Activated naive CD4-positive, alpha-beta T cell treated with anti-CD3 and anti-CD28 coated beads for 36 hours (primary cell): ENCODE measurements at regions not wholly inside any gene's neighbourhood (a gene's known extent, or its start where the extent isn't known, plus 50 kb on each side); places are given as distances from the start of the nearest gene placed in this dataset.
A peak's percentile ranks its signal among the peaks of the same experiment; 100 is the strongest.

Source experiments
- CTCF ChIA-PET: fragments of 350-600 bp; sonication (Branson Sonifier 250); formaldehyde crosslinking; loops from one replicate; lab custom pipeline; 2021; ENCODE audit warnings: antibody characterized with exemption; lab: Charles Lee
- DNase-seq: peaks from one replicate; pipeline ENCODE4 v3.0.0-alpha.2; 2020
- H3K27ac Mint-ChIP-seq: one replicate; pipeline ENCODE4 v1.8.0; 2021; ENCODE audit warnings: mild to moderate bottlenecking, mixed read lengths
- H3K27me3 Mint-ChIP-seq: one replicate; pipeline ENCODE4 v1.8.0; 2021; ENCODE audit warnings: low read depth, mixed read lengths
- H3K36me3 Mint-ChIP-seq: one replicate; pipeline ENCODE4 v1.8.0; 2021; ENCODE audit warnings: low read depth, mixed read lengths
- H3K4me1 Mint-ChIP-seq: one replicate; pipeline ENCODE4 v1.8.0; 2021; ENCODE audit warnings: low read depth, mixed read lengths
- H3K4me3 Mint-ChIP-seq: one replicate; pipeline ENCODE4 v1.8.0; 2021; ENCODE audit warnings: mild to moderate bottlenecking, moderate library complexity, mixed read lengths
- H3K9me3 Mint-ChIP-seq: one replicate; pipeline ENCODE4 v1.8.0; 2021; ENCODE audit warnings: mixed read lengths
- intact Hi-C: fragments of 100-400 bp; cut with micrococcal nuclease; formaldehyde crosslinking; loops from one replicate; pipeline ENCODE4 v1.15.1; 2023

GRCh38 chr4:38317041-38317674, 346.8 kb upstream of the KLF3 start:
- Mint-ChIP-seq H3K4me1 (peaks cover 41% of the 10 kb centered on the region), H3K27me3 (peaks cover under 1% of the 10 kb centered on the region), H3K9me3 (peaks cover under 1% of the 10 kb centered on the region), H3K27ac (no peak overlapping the region), H3K4me3 (no peak overlapping the region), H3K36me3 (no peaks in the 10 kb centered on the region)
- DNase-seq, result no peak
- CTCF ChIA-PET, result interaction anchor here (0.6 to 1.8 kb wide), 5 partner anchors 11 to 807 kb away, joined by 3 to 5 read pairs (median 4); no protein-coding TSS in a partner anchor
- intact Hi-C loops, result loop anchor here (10.0 kb wide), 5 partner anchors 492 to 1992 kb away; partner anchors contain the start of genes PGM2, RELL1 and TMEM156

- Mint-ChIP-seq H3K27ac (peak overlapping the region; percentile 89), H3K4me1 (peaks cover 46% of the 10 kb centered on the region), H3K27me3 (no peaks in the 10 kb centered on the region), H3K36me3 (no peaks in the 10 kb centered on the region), H3K4me3 (peak overlapping the region; percentile 76), H3K9me3 (no peaks in the 10 kb centered on the region)
- CTCF ChIA-PET, result interaction anchor here (0.6 to 7.2 kb wide), 29 partner anchors 9 to 798 kb away, joined by 3 to 85 read pairs (median 4); no protein-coding TSS in a partner anchor
- intact Hi-C loops, result loop anchor here (1.0 to 10.0 kb wide), 9 partner anchors 13 to 1994 kb away; partner anchors contain the start of genes PGM2, RELL1 and TMEM156
- peak; percentile 77 for DNase-seq
Observed at GRCh38 chr4:38318737-38319455, 345.1 kb upstream of the KLF3 start.

GRCh38 chr4:38319456-38320342, 344.3 kb upstream of the KLF3 start:
- intact Hi-C loops, result loop anchor here (1.0 to 10.0 kb wide), 13 partner anchors 13 to 1995 kb away; partner anchors contain the start of genes PGM2, RELL1 and TMEM156
- CTCF ChIA-PET, result interaction anchor here (0.6 to 7.2 kb wide), 32 partner anchors 9 to 541 kb away, joined by 3 to 85 read pairs (median 4); no protein-coding TSS in a partner anchor
- Mint-ChIP-seq H3K4me3 (peak overlapping the region; percentile 76), H3K9me3 (peaks cover 1% of the 10 kb centered on the region), H3K4me1 (peaks cover 46% of the 10 kb centered on the region), H3K36me3 (no peaks in the 10 kb centered on the region), H3K27me3 (no peaks in the 10 kb centered on the region), H3K27ac (peak overlapping the region; percentile 89)
- DNase-seq, result peak; percentile 98

- intact Hi-C loops, result loop anchor here (1.0 to 2.0 kb wide), 4 partner anchors 188 to 355 kb away; no protein-coding TSS in a partner anchor
- CTCF ChIA-PET, result interaction anchor here (0.6 to 7.2 kb wide), 20 partner anchors 10 to 411 kb away, joined by 3 to 85 read pairs (median 4); no protein-coding TSS in a partner anchor
- no peak overlapping the region for H3K27ac Mint-ChIP-seq
- no peaks in the 10 kb centered on the region for H3K27me3 Mint-ChIP-seq
- H3K4me1 Mint-ChIP-seq, result peaks cover 46% of the 10 kb centered on the region
- H3K9me3 Mint-ChIP-seq, result peaks cover 1% of the 10 kb centered on the region
- no peaks in the 10 kb centered on the region for H3K36me3 Mint-ChIP-seq
- no peak overlapping the region for H3K4me3 Mint-ChIP-seq
- no peak for DNase-seq
Observed at GRCh38 chr4:38320343-38320695, 343.7 kb upstream of the KLF3 start.

- CTCF ChIA-PET, result interaction anchor here (0.7 to 7.2 kb wide), 14 partner anchors 10 to 410 kb away, joined by 3 to 85 read pairs (median 4); no protein-coding TSS in a partner anchor
- Mint-ChIP-seq H3K9me3 (peaks cover 1% of the 10 kb centered on the region), H3K27ac (peak overlapping the region; percentile 33), H3K4me1 (peaks cover 50% of the 10 kb centered on the region), H3K4me3 (no peak overlapping the region), H3K36me3 (no peaks in the 10 kb centered on the region), H3K27me3 (no peaks in the 10 kb centered on the region)
- no peak for DNase-seq
- intact Hi-C loops, result loop anchor here (1.0 to 2.0 kb wide), 5 partner anchors 9 to 354 kb away; no protein-coding TSS in a partner anchor
Observed at GRCh38 chr4:38320833-38321232, 343.2 kb upstream of the KLF3 start.

- no peaks in the 10 kb centered on the region for H3K36me3 Mint-ChIP-seq
- no peak overlapping the region for H3K27ac Mint-ChIP-seq
- peaks cover 4% of the 10 kb centered on the region for H3K9me3 Mint-ChIP-seq
- no peak overlapping the region for H3K4me3 Mint-ChIP-seq
- no peaks in the 10 kb centered on the region for H3K27me3 Mint-ChIP-seq
- CTCF ChIA-PET, result interaction anchor here (0.6 to 7.2 kb wide), 3 partner anchors 168 to 354 kb away, joined by 3 to 85 read pairs (median 4); no protein-coding TSS in a partner anchor
- intact Hi-C loops, result no loop called here
- peaks cover 67% of the 10 kb centered on the region for H3K4me1 Mint-ChIP-seq
- DNase-seq, result no peak
Observed at GRCh38 chr4:38322714-38323113, 341.3 kb upstream of the KLF3 start.

- DNase-seq, result peak; percentile 21
- H3K4me3 Mint-ChIP-seq, result no peak overlapping the region
- H3K4me1 Mint-ChIP-seq, result peaks cover 70% of the 10 kb centered on the region
- peaks cover 4% of the 10 kb centered on the region for H3K9me3 Mint-ChIP-seq
- H3K36me3 Mint-ChIP-seq, result no peaks in the 10 kb centered on the region
- H3K27me3 Mint-ChIP-seq, result no peaks in the 10 kb centered on the region
- H3K27ac Mint-ChIP-seq, result no peak overlapping the region
- CTCF ChIA-PET, result interaction anchor here (0.6 to 7.2 kb wide), 5 partner anchors 143 to 353 kb away, joined by 3 to 85 read pairs (median 3); no protein-coding TSS in a partner anchor
- intact Hi-C loops, result no loop called here
Observed at GRCh38 chr4:38323141-38323641, 340.8 kb upstream of the KLF3 start.

GRCh38 chr4:38324861-38325628, 339.0 kb upstream of the KLF3 start:
- intact Hi-C loops, result loop anchor here (5.0 kb wide), 1 partner anchor 1027 kb away; no protein-coding TSS in a partner anchor
- DNase-seq, result peak; percentile 5
- CTCF ChIA-PET, result interaction anchor here (0.6 to 7.2 kb wide), 5 partner anchors 9 to 542 kb away, joined by 3 to 85 read pairs (median 3); partner anchors contain the start of gene FAM114A1
- no peaks in the 10 kb centered on the region for H3K36me3 Mint-ChIP-seq
- H3K27ac Mint-ChIP-seq, result no peak overlapping the region
- no peaks in the 10 kb centered on the region for H3K27me3 Mint-ChIP-seq
- H3K4me3 Mint-ChIP-seq, result no peak overlapping the region
- H3K4me1 Mint-ChIP-seq, result peaks cover 72% of the 10 kb centered on the region
- peaks cover 4% of the 10 kb centered on the region for H3K9me3 Mint-ChIP-seq

GRCh38 chr4:38325629-38325913, 338.4 kb upstream of the KLF3 start:
- Mint-ChIP-seq H3K27me3 (no peaks in the 10 kb centered on the region), H3K36me3 (no peaks in the 10 kb centered on the region), H3K9me3 (peaks cover 4% of the 10 kb centered on the region), H3K4me1 (peaks cover 72% of the 10 kb centered on the region), H3K4me3 (no peak overlapping the region), H3K27ac (no peak overlapping the region)
- intact Hi-C loops, result loop anchor here (5.0 kb wide), 1 partner anchor 1027 kb away; no protein-coding TSS in a partner anchor
- CTCF ChIA-PET, result no interaction called here
- no peak for DNase-seq

- DNase-seq, result no peak
- Mint-ChIP-seq H3K27ac (no peak overlapping the region), H3K4me1 (peaks cover 75% of the 10 kb centered on the region), H3K4me3 (no peak overlapping the region), H3K27me3 (no peaks in the 10 kb centered on the region), H3K36me3 (no peaks in the 10 kb centered on the region), H3K9me3 (peaks cover 4% of the 10 kb centered on the region)
- intact Hi-C loops, result loop anchor here (5.0 kb wide), 1 partner anchor 1026 kb away; no protein-coding TSS in a partner anchor
- CTCF ChIA-PET, result no interaction called here
Observed at GRCh38 chr4:38326499-38326898, 337.5 kb upstream of the KLF3 start.

GRCh38 chr4:38327174-38327573, 336.8 kb upstream of the KLF3 start:
- H3K27ac Mint-ChIP-seq, result no peak overlapping the region
- H3K36me3 Mint-ChIP-seq, result no peaks in the 10 kb centered on the region
- DNase-seq, result no peak
- intact Hi-C loops, result loop anchor here (5.0 kb wide), 1 partner anchor 1025 kb away; no protein-coding TSS in a partner anchor
- H3K4me1 Mint-ChIP-seq, result peaks cover 72% of the 10 kb centered on the region
- H3K4me3 Mint-ChIP-seq, result no peak overlapping the region
- peaks cover 4% of the 10 kb centered on the region for H3K9me3 Mint-ChIP-seq
- no peaks in the 10 kb centered on the region for H3K27me3 Mint-ChIP-seq
- CTCF ChIA-PET, result no interaction called here
